B cell (primary cell): ENCODE measurements at regions not wholly inside any gene's neighbourhood (a gene's known extent, or its start where the extent isn't known, plus 50 kb on each side); places are given as distances from the start of the nearest gene placed in this dataset.
"Not testable (repeated sequence)": the region's sequence is repeated elsewhere in the genome, so short reads cannot be mapped to it uniquely, and the experiment has no call there.

Source experiments
- ATAC-seq: fragments of 200-7000 bp; cut with Tn5 transposase; one replicate; pipeline ENCODE4 v1.10.0; 2021; ENCODE audit warnings: low read depth, mild to moderate bottlenecking, moderate number of reproducible peaks, moderate library complexity
- CTCF ChIA-PET: fragments of 350-600 bp; sonication (Branson Sonifier 250); formaldehyde crosslinking; loops from one replicate; lab custom pipeline; 2021; ENCODE audit warnings: antibody characterized with exemption, inconsistent platforms; lab: Charles Lee
- POLR2A ChIA-PET: fragments of 350-600 bp; sonication (Branson Sonifier 250); formaldehyde crosslinking; loops from one replicate; lab custom pipeline; 2021; ENCODE audit warnings: antibody characterized with exemption; lab: Charles Lee
- DNase-seq: peaks from one replicate; pipeline ENCODE4 v3.0.0; 2013
- H2AFZ ChIP-seq: 2 replicates; pipeline ENCODE4 v1.6.1; 2012; ENCODE audit warnings: mild to moderate bottlenecking, low read depth, low read length; ENCODE audit not compliant: insufficient read depth, poor library complexity, severe bottlenecking
- H3K27ac ChIP-seq, 2 donors: 1 replicate in 1 of 2; 2 replicates in 1 of 2; pipeline ENCODE4 v1.5.1; 2012 to 2013; ENCODE audit warnings: low read length in 2 of 2, mild to moderate bottlenecking in 2 of 2, moderate library complexity in 1 of 2
- H3K27me3 ChIP-seq, 4 experiments: fragments of 200-600 bp in 1 of 4; sonication (generic) in 1 of 4; replicated peaks in 1 of 4; 1 replicate in 2 of 4; 2 replicates in 2 of 4; pipeline versions ENCODE4 v1.6.1 to v1.7.0; 2013 to 2016; ENCODE audit warnings: low read length in 3 of 4, mild to moderate bottlenecking in 2 of 4, mixed read lengths in 1 of 4, moderate library complexity in 1 of 4; ENCODE audit not compliant: insufficient read depth in 4 of 4, control insufficient read depth in 3 of 4; ENCODE audit errors: control extremely low read depth in 1 of 4
- H3K36me3 ChIP-seq, 2 experiments: replicated peaks in 1 of 2; 1 replicate in 1 of 2; 2 replicates in 1 of 2; pipeline versions ENCODE4 v1.6.1 to v1.7.1; 2013; ENCODE audit warnings: low read length in 1 of 2; ENCODE audit not compliant: insufficient read depth in 2 of 2, control insufficient read depth in 1 of 2; ENCODE audit errors: control extremely low read depth in 1 of 2, extremely low read depth in 1 of 2
- H3K4me1 ChIP-seq, 2 donors: fragments of 200-600 bp in 1 of 2; sonication (generic) in 1 of 2; 1 replicate in 1 of 2; 2 replicates in 1 of 2; pipeline versions ENCODE4 v1.5.1 to v1.6.1; 2013 to 2017; ENCODE audit warnings: low read length in 2 of 2; ENCODE audit not compliant: control insufficient read depth in 2 of 2, insufficient read depth in 2 of 2
- H3K4me2 ChIP-seq: replicated peaks from 2 replicates; pipeline ENCODE3; 2012; ENCODE audit warnings: mild to moderate bottlenecking, low read depth, low read length; ENCODE audit not compliant: poor library complexity, severe bottlenecking
- H3K4me3 ChIP-seq, 5 experiments: fragments of 200-600 bp in 1 of 5; sonication (generic) in 1 of 5; 1 replicate in 3 of 5; 2 replicates in 2 of 5; pipeline versions ENCODE4 v1.5.1 to v1.7.0; 2011 to 2016; ENCODE audit warnings: low read length in 4 of 5, mild to moderate bottlenecking in 4 of 5, low read depth in 2 of 5, control low read depth in 1 of 5, moderate library complexity in 1 of 5; ENCODE audit not compliant: insufficient read depth in 1 of 5; ENCODE audit errors: control extremely low read depth in 1 of 5, extremely low read depth in 1 of 5
- H3K79me2 ChIP-seq: fragments of 200-600 bp; sonication (generic); one replicate; pipeline ENCODE4 v1.6.0; 2016; ENCODE audit warnings: low read length; ENCODE audit not compliant: control insufficient read depth, insufficient read depth
- H3K9ac ChIP-seq: fragments of 200-600 bp; sonication (generic); 2 replicates; pipeline ENCODE4 v1.6.1; 2017; ENCODE audit warnings: mild to moderate bottlenecking, low read length, moderate library complexity
- H3K9me3 ChIP-seq, 3 donors: one replicate each; pipeline versions ENCODE4 v1.6.1 to v1.7.1; 2013; ENCODE audit warnings: low read length in 2 of 3; ENCODE audit not compliant: control insufficient read depth in 2 of 3, insufficient read depth in 1 of 3; ENCODE audit errors: control extremely low read depth in 1 of 3
- H4K20me1 ChIP-seq: 2 replicates; pipeline ENCODE4 v1.6.0; 2012; ENCODE audit warnings: mild to moderate bottlenecking, low read length; ENCODE audit not compliant: insufficient read depth, control insufficient read depth, poor library complexity, severe bottlenecking
- H3K27ac Mint-ChIP-seq: one replicate; pipeline ENCODE4 v1.8.0; 2021; ENCODE audit warnings: mixed read lengths
- H3K27me3 Mint-ChIP-seq: one replicate; pipeline ENCODE4 v1.8.0; 2021; ENCODE audit warnings: mixed read lengths
- H3K4me1 Mint-ChIP-seq: one replicate; pipeline ENCODE4 v1.8.0; 2021; ENCODE audit warnings: mixed read lengths
- H3K4me3 Mint-ChIP-seq: one replicate; pipeline ENCODE4 v1.8.0; 2021; ENCODE audit warnings: mixed read lengths
- H3K9me3 Mint-ChIP-seq: one replicate; pipeline ENCODE4 v1.8.0; 2022; ENCODE audit warnings: mixed read lengths; ENCODE audit not compliant: insufficient read depth
- EZH2 ChIP-seq: IDR thresholded peaks from 2 replicates; pipeline ENCODE4 v1.6.1; 2012; ENCODE audit warnings: borderline replicate concordance, low read depth, mild to moderate bottlenecking, moderate library complexity, low read length; ENCODE audit not compliant: insufficient read depth, poor library complexity, severe bottlenecking
- WGBS: methylation state at CpG from one replicate; pipeline ENCODE4 v1.1.5; 2013; ENCODE audit warnings: missing lambda C conversion rate; ENCODE audit not compliant: insufficient coverage; 5-methylcytosine and 5-hydroxymethylcytosine counted together
- intact Hi-C: fragments of 100-400 bp; cut with micrococcal nuclease; formaldehyde crosslinking; loops from one replicate; pipeline ENCODE4 v1.10.0; 2022
- TF ChIP-seq, protein P1 (sequence below): fragments of 200-600 bp; IDR thresholded peaks from one replicate; pipeline ENCODE4 v1.8.0; 2022; ENCODE audit warnings: antibody characterized with exemption, mild to moderate bottlenecking

DNA sequence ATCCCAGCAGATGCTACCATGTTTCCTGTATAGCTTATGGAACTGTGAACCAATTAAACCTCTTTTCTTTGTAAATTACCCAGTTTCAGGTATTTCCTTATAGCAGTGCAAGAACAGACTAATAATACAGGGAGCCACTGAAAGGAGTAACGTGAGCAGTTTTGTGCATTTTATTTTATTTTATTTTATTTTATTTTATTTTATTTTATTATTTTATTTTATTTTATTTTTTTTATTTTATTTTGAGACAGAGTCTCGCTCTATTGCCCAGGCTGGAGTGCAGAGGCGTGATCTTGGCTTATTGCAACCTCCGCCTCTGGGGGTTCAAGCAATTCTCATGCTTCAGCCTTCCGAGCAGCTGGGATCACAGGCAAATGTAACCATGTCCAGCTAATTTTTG, 55.9 kb upstream of the KCNK12 start:
- Histone ChIP-seq H3K9me3 (no peaks in the 10 kb centered on the region), H3K9ac (no peak overlapping the region), H4K20me1 (no peaks in the 10 kb centered on the region), H3K36me3 (no peaks in the 10 kb centered on the region), H3K4me1 (peaks cover 10 to 12% of the 10 kb centered on the region in 2 donors), H3K4me2 (no peak overlapping the region), H3K4me3 (no peak overlapping the region), H3K79me2 (no peaks in the 10 kb centered on the region), H2AFZ (no peak overlapping the region), H3K27me3 (no peaks in the 10 kb centered on the region), H3K27ac (no peak overlapping the region)
- no peaks in the 10 kb centered on the region for H3K27me3 Mint-ChIP-seq
- ChIA-PET CTCF (no interaction called here), POLR2A (no interaction called here)
- H3K4me3 Mint-ChIP-seq = no peak overlapping the region
- intact Hi-C loops = no loop called here
- TF ChIP-seq, protein P1, sequence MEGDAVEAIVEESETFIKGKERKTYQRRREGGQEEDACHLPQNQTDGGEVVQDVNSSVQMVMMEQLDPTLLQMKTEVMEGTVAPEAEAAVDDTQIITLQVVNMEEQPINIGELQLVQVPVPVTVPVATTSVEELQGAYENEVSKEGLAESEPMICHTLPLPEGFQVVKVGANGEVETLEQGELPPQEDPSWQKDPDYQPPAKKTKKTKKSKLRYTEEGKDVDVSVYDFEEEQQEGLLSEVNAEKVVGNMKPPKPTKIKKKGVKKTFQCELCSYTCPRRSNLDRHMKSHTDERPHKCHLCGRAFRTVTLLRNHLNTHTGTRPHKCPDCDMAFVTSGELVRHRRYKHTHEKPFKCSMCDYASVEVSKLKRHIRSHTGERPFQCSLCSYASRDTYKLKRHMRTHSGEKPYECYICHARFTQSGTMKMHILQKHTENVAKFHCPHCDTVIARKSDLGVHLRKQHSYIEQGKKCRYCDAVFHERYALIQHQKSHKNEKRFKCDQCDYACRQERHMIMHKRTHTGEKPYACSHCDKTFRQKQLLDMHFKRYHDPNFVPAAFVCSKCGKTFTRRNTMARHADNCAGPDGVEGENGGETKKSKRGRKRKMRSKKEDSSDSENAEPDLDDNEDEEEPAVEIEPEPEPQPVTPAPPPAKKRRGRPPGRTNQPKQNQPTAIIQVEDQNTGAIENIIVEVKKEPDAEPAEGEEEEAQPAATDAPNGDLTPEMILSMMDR = no peak
- TF ChIP-seq EZH2 = no peak
- 96% methylated on average over 4 of the region's 5 CpGs for WGBS
- H3K4me1 Mint-ChIP-seq = peaks cover 16% of the 10 kb centered on the region
- ATAC-seq (no peak), DNase-seq (no peak)
- no peak overlapping the region for H3K27ac Mint-ChIP-seq
- H3K9me3 Mint-ChIP-seq = no peaks in the 10 kb centered on the region

DNA sequence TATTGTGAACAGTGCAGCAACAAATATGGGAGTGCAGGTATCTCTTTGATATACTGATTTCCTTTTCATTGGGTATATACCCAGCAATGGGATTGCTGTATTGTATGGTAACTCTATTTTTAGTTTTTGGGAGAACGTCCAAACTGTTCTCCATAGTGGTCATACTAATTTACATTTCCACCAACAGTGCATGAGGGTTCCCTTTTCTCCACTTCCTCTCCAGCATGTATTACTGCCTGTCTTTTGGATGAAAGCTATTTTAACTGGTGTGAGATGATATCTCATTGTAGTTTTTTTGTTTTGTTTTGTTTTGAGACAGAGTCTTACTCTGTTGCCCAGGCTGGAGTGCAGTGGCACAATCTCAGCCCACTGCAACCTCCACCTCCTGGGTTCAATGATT, 52.4 kb upstream of the KCNK12 start:
- CTCF ChIA-PET = interaction anchor here (1.1 kb wide), 1 partner anchor 144 kb away, joined by 4 read pairs; no protein-coding TSS in a partner anchor
- peaks cover 10 to 12% of the 10 kb centered on the region in 2 donors for H3K4me1 ChIP-seq
- ATAC-seq, H4K20me1 ChIP-seq, DNase-seq, H3K27ac ChIP-seq, H3K4me2 ChIP-seq, POLR2A ChIA-PET, H3K27ac Mint-ChIP-seq, H3K79me2 ChIP-seq, H3K4me3 ChIP-seq, intact Hi-C loops, H3K27me3 ChIP-seq, H3K27me3 Mint-ChIP-seq, H3K4me3 Mint-ChIP-seq, H3K9ac ChIP-seq, H3K9me3 Mint-ChIP-seq, H2AFZ ChIP-seq, H3K9me3 ChIP-seq, H3K36me3 ChIP-seq: not testable (repeated sequence)
- WGBS = no CpG with 5 or more reads among the region's 1 CpG
- peaks cover 16% of the 10 kb centered on the region for H3K4me1 Mint-ChIP-seq
